Activated naive CD8-positive, alpha-beta T cell treated with anti-CD3 and anti-CD28 coated beads, Interleukin-2, amount 50 U/mL, for 24 hours (primary cell): ENCODE measurements at regions not wholly inside any gene's neighbourhood (a gene's known extent, or its start where the extent isn't known, plus 50 kb on each side); places are given as distances from the start of the nearest gene placed in this dataset.
"Not testable (repeated sequence)": the region's sequence is repeated elsewhere in the genome, so short reads cannot be mapped to it uniquely, and the experiment has no call there.

Experiments
- ATAC-seq: fragments of 150-1000 bp; cut with Tn5 transposase; one replicate; pipeline ENCODE4 v1.10.0; 2021
- DNase-seq: peaks from one replicate; pipeline ENCODE4 v3.0.0; 2021
- H3K27ac Mint-ChIP-seq: one replicate; pipeline ENCODE4 v1.8.0; 2021; ENCODE audit warnings: mild to moderate bottlenecking, mixed read lengths
- H3K27me3 Mint-ChIP-seq: one replicate; pipeline ENCODE4 v1.8.0; 2021; ENCODE audit warnings: mixed read lengths
- H3K36me3 Mint-ChIP-seq: one replicate; pipeline ENCODE4 v1.8.0; 2021; ENCODE audit warnings: low read depth, mixed read lengths
- H3K4me1 Mint-ChIP-seq: one replicate; pipeline ENCODE4 v1.8.0; 2021; ENCODE audit warnings: mixed read lengths
- H3K4me3 Mint-ChIP-seq: one replicate; pipeline ENCODE4 v1.8.0; 2021; ENCODE audit warnings: mild to moderate bottlenecking, moderate library complexity, mixed read lengths
- H3K9me3 Mint-ChIP-seq: one replicate; pipeline ENCODE4 v1.8.0; 2021; ENCODE audit warnings: mixed read lengths

DNA sequence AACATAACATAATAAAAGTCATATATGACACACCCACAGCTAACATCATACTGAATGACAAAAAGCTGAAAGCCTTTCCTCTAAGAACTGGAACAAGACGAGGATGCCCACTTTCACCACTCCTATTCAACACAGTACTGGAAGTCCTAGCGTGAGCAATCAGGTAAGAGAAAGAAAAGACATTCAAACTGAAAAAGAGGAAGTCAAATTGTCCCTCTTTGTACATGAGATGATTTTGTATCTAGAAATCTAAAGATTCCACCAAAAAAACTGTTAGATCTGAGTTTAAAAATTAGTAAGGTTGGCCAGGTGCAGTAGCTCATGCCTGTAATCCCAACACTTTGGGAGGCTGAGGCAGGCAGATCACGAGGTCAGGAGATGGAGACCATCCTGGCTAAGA, 70.1 kb upstream of the PROKR2 start:
- peaks cover 44% of the 10 kb centered on the region for H3K27me3 Mint-ChIP-seq
- H3K4me3 Mint-ChIP-seq, result not testable (repeated sequence)

DNA sequence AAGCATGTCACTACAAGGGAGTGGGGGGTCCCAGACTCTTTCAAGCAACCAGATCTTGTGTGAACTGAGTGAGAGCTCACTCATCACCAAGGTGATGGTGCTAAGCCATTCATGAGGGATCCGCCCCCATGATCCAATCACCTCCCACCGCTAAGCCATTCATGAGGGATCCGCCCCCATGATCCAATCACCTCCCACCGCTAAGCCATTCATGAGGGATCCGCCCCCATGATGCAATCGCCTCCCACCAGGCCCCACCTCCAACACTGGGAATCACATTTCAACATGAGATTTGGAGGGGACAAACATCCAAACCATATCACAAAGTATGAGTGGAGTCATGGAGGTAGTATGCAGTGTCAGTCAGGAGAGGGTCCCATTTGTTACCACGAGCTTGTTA, 64.8 kb upstream of the PROKR2 start:
- not testable (repeated sequence) for DNase-seq, H3K4me1 Mint-ChIP-seq, ATAC-seq, H3K27ac Mint-ChIP-seq, H3K36me3 Mint-ChIP-seq, H3K4me3 Mint-ChIP-seq
- Mint-ChIP-seq H3K27me3 (peaks cover 27% of the 10 kb centered on the region), H3K9me3 (peaks cover 14% of the 10 kb centered on the region)

More for the DNA sequence above, 70.1 kb upstream of the PROKR2 start:
- not testable (repeated sequence) for H3K27ac Mint-ChIP-seq, H3K36me3 Mint-ChIP-seq, ATAC-seq, DNase-seq, H3K4me1 Mint-ChIP-seq
- H3K9me3 Mint-ChIP-seq, result peaks cover 14% of the 10 kb centered on the region

DNA sequence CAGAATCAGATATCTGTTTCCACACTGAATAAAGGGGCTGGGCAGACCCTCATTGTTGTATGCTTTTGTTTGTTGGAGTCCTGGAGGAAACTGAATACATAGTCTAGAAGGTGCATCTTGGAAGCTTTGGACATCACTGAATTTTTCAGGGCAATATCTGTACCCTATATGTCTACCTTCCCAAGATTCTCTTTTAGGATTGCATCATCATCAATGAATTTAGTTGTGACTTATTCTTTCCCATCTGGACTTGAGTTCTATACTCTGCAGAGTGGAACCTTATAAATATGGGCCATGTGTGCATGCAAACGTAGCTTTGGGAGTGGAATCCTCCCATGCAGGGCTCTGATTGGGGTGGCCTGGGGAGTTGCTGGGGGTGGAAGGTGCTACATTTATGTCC, 60.7 kb upstream of the PROKR2 start:
- Mint-ChIP-seq H3K36me3 (no peaks in the 10 kb centered on the region), H3K4me3 (no peak overlapping the region), H3K27me3 (peaks cover 21% of the 10 kb centered on the region), H3K9me3 (no peaks in the 10 kb centered on the region), H3K27ac (no peak overlapping the region), H3K4me1 (no peaks in the 10 kb centered on the region)
- ATAC-seq (no peak), DNase-seq (no peak)

DNA sequence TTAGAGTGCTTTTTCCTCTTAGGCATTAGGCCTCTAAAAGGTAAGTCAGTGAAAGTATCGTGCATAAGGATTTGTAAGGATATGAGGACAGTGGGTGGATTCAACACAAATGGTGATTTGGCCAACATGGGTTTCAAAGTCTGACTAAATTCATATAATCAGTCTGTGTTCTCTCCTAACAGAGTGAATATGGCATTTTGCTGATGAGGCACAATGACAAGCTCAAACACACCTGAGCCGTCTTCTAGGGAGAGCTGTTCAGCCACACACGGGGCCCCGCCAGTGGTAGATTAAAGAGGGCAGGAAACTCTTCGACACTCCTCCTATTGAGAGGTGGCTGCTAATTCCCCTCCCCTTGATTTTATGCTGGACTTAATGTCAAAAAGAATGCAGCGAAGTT, 59.5 kb upstream of the PROKR2 start:
- Mint-ChIP-seq H3K27ac (no peak overlapping the region), H3K4me3 (no peak overlapping the region), H3K27me3 (peaks cover 22% of the 10 kb centered on the region), H3K9me3 (no peaks in the 10 kb centered on the region), H3K36me3 (no peaks in the 10 kb centered on the region), H3K4me1 (no peaks in the 10 kb centered on the region)
- ATAC-seq (no peak), DNase-seq (no peak)

DNA sequence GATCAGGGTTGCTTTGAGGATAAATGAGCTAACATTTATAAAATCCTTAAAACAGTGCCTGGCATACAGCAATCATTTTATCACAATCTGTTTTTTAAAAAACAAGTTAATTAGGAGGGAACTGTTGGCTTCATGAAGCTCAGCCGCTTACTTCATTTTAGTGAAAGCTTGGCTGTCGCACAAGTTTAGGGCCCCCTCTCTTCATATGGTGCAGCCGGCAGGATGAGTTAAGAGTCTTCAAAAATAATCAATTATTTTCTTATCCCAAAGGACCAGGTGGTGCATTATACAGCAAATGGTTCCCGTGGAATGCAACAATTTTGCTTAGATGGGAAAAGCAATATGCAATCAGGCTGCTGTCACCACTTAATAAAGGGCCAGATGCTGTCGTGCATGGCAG, 57.4 kb upstream of the PROKR2 start:
- H3K36me3 Mint-ChIP-seq, result no peaks in the 10 kb centered on the region
- peaks cover 9% of the 10 kb centered on the region for H3K4me1 Mint-ChIP-seq
- no peaks in the 10 kb centered on the region for H3K9me3 Mint-ChIP-seq
- H3K4me3 Mint-ChIP-seq, result no peak overlapping the region
- no peak overlapping the region for H3K27ac Mint-ChIP-seq
- DNase-seq (no peak), ATAC-seq (no peak)
- H3K27me3 Mint-ChIP-seq, result peaks cover 32% of the 10 kb centered on the region

DNA sequence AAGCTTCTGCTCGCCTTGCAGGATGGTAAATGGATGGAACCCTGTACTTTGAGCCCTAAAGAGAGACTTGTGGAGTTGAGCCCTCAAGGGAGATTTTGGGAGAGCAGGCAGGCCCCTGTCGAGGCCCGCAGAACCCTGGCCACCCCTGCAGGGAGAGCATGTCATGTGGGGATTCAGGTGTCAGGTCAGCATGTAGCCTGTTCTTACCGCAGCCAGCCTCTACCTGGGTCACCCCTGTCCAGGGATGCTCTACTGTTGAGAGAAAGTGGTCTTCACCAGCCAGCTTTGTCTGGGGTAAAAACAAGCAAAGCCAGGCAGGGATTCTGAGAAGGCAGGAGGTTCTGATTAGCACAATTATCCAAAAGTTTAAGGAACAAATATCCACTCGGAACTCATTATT, 55.6 kb upstream of the PROKR2 start:
- peaks cover 36% of the 10 kb centered on the region for H3K27me3 Mint-ChIP-seq
- H3K9me3 Mint-ChIP-seq, result no peaks in the 10 kb centered on the region
- DNase-seq (no peak), ATAC-seq (no peak)
- H3K4me3 Mint-ChIP-seq, result no peak overlapping the region
- no peaks in the 10 kb centered on the region for H3K36me3 Mint-ChIP-seq
- H3K4me1 Mint-ChIP-seq, result peaks cover 9% of the 10 kb centered on the region
- H3K27ac Mint-ChIP-seq, result no peak overlapping the region

DNA sequence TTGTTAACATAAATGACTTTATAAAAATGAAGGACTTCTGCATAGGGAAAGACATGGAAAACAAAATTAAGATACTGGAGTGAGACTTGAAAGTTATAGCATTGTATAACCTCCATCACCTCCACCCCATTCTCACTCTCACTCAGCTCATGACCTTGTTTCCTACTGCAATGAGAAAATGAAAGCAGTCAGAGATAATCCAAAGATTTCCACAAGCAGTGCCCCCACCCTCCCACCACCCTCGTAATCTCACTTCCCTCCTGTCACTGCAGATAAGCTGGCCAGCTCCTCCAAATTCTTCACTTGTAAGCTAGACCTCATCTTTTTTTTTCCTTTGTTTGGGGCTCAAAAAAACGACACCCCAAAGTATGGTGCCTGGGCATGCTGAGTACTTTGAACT, 52.9 kb upstream of the PROKR2 start:
- Mint-ChIP-seq H3K27ac (no peak overlapping the region), H3K4me3 (no peak overlapping the region), H3K27me3 (peaks cover 34% of the 10 kb centered on the region), H3K4me1 (peaks cover 9% of the 10 kb centered on the region), H3K9me3 (peaks cover 2% of the 10 kb centered on the region), H3K36me3 (no peaks in the 10 kb centered on the region)
- ATAC-seq (peak; percentile 83), DNase-seq (no peak)
